H1 (cell line): ENCODE measurements at regions not wholly inside any gene's neighbourhood (a gene's known extent, or its start where the extent isn't known, plus 50 kb on each side); places are given as distances from the start of the nearest gene placed in this dataset.

Source experiments
- CTCF ChIA-PET: fragments of 300-600 bp; sonication (Branson Sonifier 250); formaldehyde crosslinking; loops from one replicate; lab custom pipeline; 2021; ENCODE audit not compliant: partially characterized antibody; lab: Charles Lee
- POLR2A ChIA-PET: fragments of 300-600 bp; sonication (Branson Sonifier 250); formaldehyde crosslinking; loops from one replicate; lab custom pipeline; 2021; ENCODE audit warnings: inconsistent platforms; ENCODE audit not compliant: partially characterized antibody; lab: Charles Lee
- DNase-seq, 2 experiments: peaks; one replicate each; pipeline versions ENCODE4 v3.0.0 to v3.0.0-alpha.2; 2010 to 2022; ENCODE audit warnings: low spot score in 2 of 2, low read depth in 1 of 2, mixed read lengths in 1 of 2
- FAIRE-seq: peaks from 2 replicates; lab custom pipeline; 2011; peaks lifted over from hg19 to GRCh38; lab: Jason Lieb, UNC
- H2AFZ ChIP-seq: 2 replicates; pipeline ENCODE4 v1.8.1; 2012; ENCODE audit warnings: low read length, inconsistent platforms
- H2AK5ac ChIP-seq: 2 replicates; pipeline ENCODE4 v1.6.1; 2013; ENCODE audit warnings: low read depth, low read length
- H2BK120ac ChIP-seq: replicated peaks from 2 replicates; pipeline ENCODE3; 2013; ENCODE audit warnings: low read depth, low read length, inconsistent platforms
- H2BK12ac ChIP-seq: 2 replicates; pipeline ENCODE4 v1.6.1; 2013; ENCODE audit warnings: low read depth, low read length
- H2BK15ac ChIP-seq: 2 replicates; pipeline ENCODE4 v1.6.1; 2013; ENCODE audit warnings: low read length
- H2BK20ac ChIP-seq: 2 replicates; pipeline ENCODE4 v1.6.1; 2013; ENCODE audit warnings: low read length
- H2BK5ac ChIP-seq: 2 replicates; pipeline ENCODE4 v1.6.1; 2013; ENCODE audit warnings: low read depth, low read length
- H3K14ac ChIP-seq: 2 replicates; pipeline ENCODE4 v1.6.1; 2013; ENCODE audit warnings: inconsistent platforms; ENCODE audit not compliant: insufficient read length
- H3K18ac ChIP-seq: 2 replicates; pipeline ENCODE4 v1.6.1; 2013; ENCODE audit warnings: low read length; ENCODE audit errors: extremely low read depth
- H3K23ac ChIP-seq: 2 replicates; pipeline ENCODE4 v1.6.1; 2013; ENCODE audit warnings: inconsistent platforms; ENCODE audit not compliant: insufficient read length
- H3K23me2 ChIP-seq: 2 replicates; pipeline ENCODE4 v1.6.1; 2013; ENCODE audit warnings: low read depth, low read length
- H3K27ac ChIP-seq: 2 replicates; pipeline ENCODE4 v1.6.1; 2011; ENCODE audit warnings: low read depth, low read length, inconsistent platforms
- H3K27me3 ChIP-seq, 4 experiments: replicated peaks in 1 of 4; 1 replicate in 1 of 4; 2 replicates in 3 of 4; pipeline versions ENCODE4 v1.6.1 to v1.8.1; 2011 to 2013; ENCODE audit warnings: low read length in 3 of 4, mild to moderate bottlenecking in 3 of 4, inconsistent platforms in 2 of 4, mixed read lengths in 2 of 4, moderate library complexity in 1 of 4; ENCODE audit not compliant: control insufficient read depth in 3 of 4, insufficient read depth in 3 of 4; ENCODE audit errors: extremely low read depth in 1 of 4
- H3K36me3 ChIP-seq, 4 experiments: 2 replicates each; pipeline versions ENCODE4 v1.6.1 to v1.8.1; 2011 to 2013; ENCODE audit warnings: mild to moderate bottlenecking in 4 of 4, low read length in 3 of 4, moderate library complexity in 2 of 4, control low read depth in 1 of 4, inconsistent platforms in 1 of 4; ENCODE audit not compliant: insufficient read depth in 4 of 4, control insufficient read depth in 2 of 4
- H3K4ac ChIP-seq: replicated peaks from 2 replicates; pipeline ENCODE3; 2013; ENCODE audit warnings: low read length, low read depth, mixed read lengths, inconsistent platforms; ENCODE audit not compliant: insufficient read length
- H3K4me1 ChIP-seq, 4 experiments: replicated peaks in 1 of 4; 1 replicate in 1 of 4; 2 replicates in 3 of 4; pipeline versions ENCODE4 v1.6.1 to v1.8.1; 2011 to 2013; ENCODE audit warnings: low read length in 3 of 4, inconsistent platforms in 2 of 4, mixed read lengths in 1 of 4; ENCODE audit not compliant: insufficient read depth in 4 of 4, control insufficient read depth in 3 of 4
- H3K4me2 ChIP-seq, 2 experiments: 2 replicates each; pipeline versions ENCODE4 v1.6.1 to v1.8.1; 2011 to 2013; ENCODE audit warnings: low read depth in 2 of 2, low read length in 2 of 2, control low read depth in 1 of 2, inconsistent platforms in 1 of 2, mild to moderate bottlenecking in 1 of 2; ENCODE audit not compliant: insufficient read depth in 1 of 2
- H3K4me3 ChIP-seq, 4 experiments: fragments of 200-600, 300-600 bp in 1 of 4; sonication (generic), shearing (Covaris generic), sonication (Bioruptor Twin) in 1 of 4; 2 replicates each; pipeline versions ENCODE4 v1.5.1 to v1.8.1; 2011 to 2016; ENCODE audit warnings: low read length in 4 of 4, low read depth in 3 of 4, control low read depth in 2 of 4, inconsistent platforms in 2 of 4, mild to moderate bottlenecking in 2 of 4, mixed read lengths in 1 of 4, moderate library complexity in 1 of 4; ENCODE audit not compliant: insufficient read depth in 2 of 4; ENCODE audit errors: extremely low read depth in 1 of 4
- H3K56ac ChIP-seq: replicated peaks from 2 replicates; pipeline ENCODE3; 2013; ENCODE audit warnings: low read depth, mild to moderate bottlenecking, mixed read lengths, low read length, inconsistent platforms; ENCODE audit not compliant: insufficient read length
- H3K79me1 ChIP-seq: 2 replicates; pipeline ENCODE4 v1.6.1; 2013; ENCODE audit warnings: low read depth, low read length, control low read depth
- H3K79me2 ChIP-seq, 2 experiments: 2 replicates each; pipeline versions ENCODE4 v1.6.1 to v1.8.1; 2012 to 2013; ENCODE audit warnings: low read length in 2 of 2, mild to moderate bottlenecking in 2 of 2, inconsistent platforms in 1 of 2; ENCODE audit not compliant: insufficient read depth in 2 of 2, control insufficient read depth in 1 of 2
- H3K9ac ChIP-seq, 4 experiments: replicated peaks in 1 of 4; 1 replicate in 1 of 4; 2 replicates in 3 of 4; pipeline versions ENCODE4 v1.6.1 to v1.8.1; 2011 to 2013; ENCODE audit warnings: low read depth in 3 of 4, low read length in 3 of 4, control low read depth in 2 of 4, mild to moderate bottlenecking in 2 of 4, moderate library complexity in 2 of 4, inconsistent platforms in 1 of 4; ENCODE audit errors: extremely low read depth in 1 of 4
- H3K9me3 ChIP-seq, 2 experiments: 2 replicates each; pipeline versions ENCODE4 v1.6.1 to v1.8.1; 2012 to 2013; ENCODE audit warnings: mild to moderate bottlenecking in 2 of 2, moderate library complexity in 2 of 2, control low read depth in 1 of 2, inconsistent platforms in 1 of 2, low read depth in 1 of 2, low read length in 1 of 2, mixed read lengths in 1 of 2; ENCODE audit not compliant: insufficient read depth in 2 of 2
- H4K20me1 ChIP-seq, 2 experiments: replicated peaks in 1 of 2; 2 replicates each; pipeline versions ENCODE3 to v1.8.1; 2011 to 2013; ENCODE audit warnings: inconsistent platforms in 2 of 2, low read length in 2 of 2, mild to moderate bottlenecking in 1 of 2; ENCODE audit not compliant: insufficient read depth in 2 of 2, control insufficient read depth in 1 of 2
- H4K5ac ChIP-seq: 2 replicates; pipeline ENCODE4 v1.6.1; 2013; ENCODE audit warnings: low read length, low read depth, mixed read lengths, inconsistent platforms; ENCODE audit not compliant: insufficient read length
- H4K8ac ChIP-seq: 2 replicates; pipeline ENCODE4 v1.8.0; 2013; ENCODE audit warnings: mild to moderate bottlenecking, moderate library complexity, low read length, inconsistent platforms; ENCODE audit not compliant: insufficient read depth; ENCODE audit errors: extremely low read depth
- H4K91ac ChIP-seq: replicated peaks from 2 replicates; pipeline ENCODE3; 2013; ENCODE audit warnings: low read length, mixed read lengths, inconsistent platforms; ENCODE audit not compliant: insufficient read length
- GABPA ChIP-seq: IDR thresholded peaks from 2 replicates; pipeline ENCODE4 v1.6.1; 2011; ENCODE audit warnings: mild to moderate bottlenecking, low read length, moderate library complexity, borderline replicate concordance; ENCODE audit not compliant: insufficient read depth
- NANOG ChIP-seq: IDR thresholded peaks from 2 replicates; pipeline ENCODE4 v1.6.1; 2011; ENCODE audit warnings: low read length, low read depth, mild to moderate bottlenecking, inconsistent platforms; ENCODE audit not compliant: insufficient read depth, poor library complexity, severe bottlenecking
- RBBP5 ChIP-seq: IDR thresholded peaks from 2 replicates; pipeline ENCODE4 v1.7.1; 2012; ENCODE audit warnings: low read depth, mild to moderate bottlenecking, inconsistent platforms, low read length, moderate library complexity, borderline replicate concordance
- TAF1 ChIP-seq: IDR thresholded peaks from 2 replicates; pipeline ENCODE4 v1.6.1; 2011; ENCODE audit warnings: mild to moderate bottlenecking, low read depth, low read length
- WGBS, 2 experiments: shearing (Covaris generic) in 1 of 2; methylation state at CpG; one replicate each; pipeline versions ENCODE4 v1.1.6 to v1.1.7; 2013 to 2015; ENCODE audit warnings: low lambda C conversion rate in 2 of 2, mixed read lengths in 2 of 2, inconsistent platforms in 1 of 2, low coverage in 1 of 2, missing lambda C conversion rate in 1 of 2; ENCODE audit not compliant: insufficient replicate concordance in 2 of 2, insufficient coverage in 1 of 2, insufficient read length in 1 of 2; ENCODE audit errors: extremely low coverage in 1 of 2, missing lambda C conversion rate in 1 of 2; 5-methylcytosine and 5-hydroxymethylcytosine counted together

- H2BK20ac ChIP-seq, result no peak overlapping the region
- no peak overlapping the region for H2AK5ac ChIP-seq
- TF ChIP-seq TAF1 (no peak), GABPA (no peak), RBBP5 (no peak), NANOG (no peak)
- ChIA-PET CTCF (interaction anchor here (1.0 to 1.7 kb wide), 3 partner anchors 18 to 184 kb away, joined by 3 to 9 read pairs (median 6); no protein-coding TSS in a partner anchor), POLR2A (no interaction called here)
- H2BK15ac ChIP-seq, result no peak overlapping the region
- no peaks in the 10 kb centered on the region for H3K23me2 ChIP-seq
- WGBS, 2 experiments, result 86% methylated on average over 5 of the region's 5 CpGs; no CpG with 5 or more reads in 1 of the 2 experiments
- no peak overlapping the region for H2AFZ ChIP-seq
- H3K23ac ChIP-seq, result no peak overlapping the region
- no peaks in the 10 kb centered on the region for H3K79me1 ChIP-seq
- no peak overlapping the region for H3K4me3 ChIP-seq
- no peaks in the 10 kb centered on the region; a peak in 1 of 7 replicates for H3K4me1 ChIP-seq
- H3K4ac ChIP-seq, result no peak overlapping the region
- H3K18ac ChIP-seq, result no peak overlapping the region
- no peak overlapping the region for H3K56ac ChIP-seq
- no peak overlapping the region for H3K9ac ChIP-seq
- no peak overlapping the region for H3K4me2 ChIP-seq
- H2BK12ac ChIP-seq, result no peak overlapping the region
- H2BK5ac ChIP-seq, result no peak overlapping the region
- no peak overlapping the region for H4K5ac ChIP-seq
- no peaks in the 10 kb centered on the region for H4K20me1 ChIP-seq
- no peak for DNase-seq
- H4K8ac ChIP-seq, result no peak overlapping the region
- H3K36me3 ChIP-seq, result no peaks in the 10 kb centered on the region
- H2BK120ac ChIP-seq, result no peak overlapping the region
- H3K9me3 ChIP-seq, result no peaks in the 10 kb centered on the region
- FAIRE-seq, result no peak
- no peak overlapping the region for H3K14ac ChIP-seq
- H3K79me2 ChIP-seq, result no peaks in the 10 kb centered on the region
- no peak overlapping the region for H4K91ac ChIP-seq
- H3K27ac ChIP-seq, result no peak overlapping the region
- H3K27me3 ChIP-seq, result no peaks in the 10 kb centered on the region; a peak in 2 of 7 replicates
Measured at GRCh38 chr11:119924017-119924416, 195.0 kb upstream of the NECTIN1 start.
